ENCODE measurements at regions not wholly inside any gene's neighbourhood (a gene's known extent, or its start where the extent isn't known, plus 50 kb on each side); places are given as distances from the start of the nearest gene placed in this dataset.

GRCh38 chr18:24678626-24679025 lies 218.2 kb downstream of the HRH4 start:
- peak overlapping the region; percentile 71 for H3K4ac ChIP-seq (ENCODE audit: low read depth, low read length)
- no peaks in the 10 kb centered on the region for H4K20me1 ChIP-seq (ENCODE audit: insufficient read depth, low read length)
- no peaks in the 10 kb centered on the region for H3K79me1 ChIP-seq (ENCODE audit: low read depth in 1 of 2, low read length in 2 of 2)
- no peak overlapping the region for H3K56ac ChIP-seq (ENCODE audit: extremely low read depth, insufficient read depth, low read length)
- H3K4me3 ChIP-seq (ENCODE audit: insufficient read depth, low read depth, low read length): no peak overlapping the region
- H4K5ac ChIP-seq (ENCODE audit: low read depth, low read length): no peak overlapping the region
- H3K14ac ChIP-seq (replicated peaks; ENCODE audit: low read depth, low read length): peak overlapping the region; percentile 67
- no peaks in the 10 kb centered on the region; the same call in 1 of the 2 replicates for H3K9me3 ChIP-seq (ENCODE audit: control insufficient read depth, insufficient read depth, low read length)
- peak overlapping the region; percentile 65; the same call in 1 of the 2 replicates for H3K4me2 ChIP-seq (ENCODE audit: low read depth, low read length)
- no peak overlapping the region for H3K9ac ChIP-seq (ENCODE audit: low read depth, low read length)
- peak overlapping the region; percentile 41; the same call in 1 of the 3 replicates for H2BK15ac ChIP-seq (ENCODE audit: low read depth, low read length)
- no TSS peak for BruUV-seq (replicated peaks)
- no peak overlapping the region; the same call in 1 of the 2 replicates for H2AK5ac ChIP-seq (ENCODE audit: low read depth, low read length)
- no peak overlapping the region for H2AK9ac ChIP-seq (replicated peaks; ENCODE audit: low read depth, low read length, poor library complexity)
- no peak overlapping the region for H3K23ac ChIP-seq (ENCODE audit: low read depth, low read length)
- DNase-seq: peak; percentile 73
- H2AFZ ChIP-seq (replicated peaks; ENCODE audit: low read length, poor library complexity): peak overlapping the region; percentile 15
- peak overlapping the region; percentile 73; the same call in 1 of the 2 replicates for H3K18ac ChIP-seq (ENCODE audit: low read depth, low read length)
- POLR2A ChIA-PET (ENCODE audit: unreplicated experiment): interaction anchor here (1.0 kb wide), 1 partner anchor 26 kb away, joined by 3 read pairs; no protein-coding TSS in a partner anchor
- TF ChIP-seq RFX5 (IDR thresholded peaks at IDR 0.05; ENCODE audit: low read depth, low read length) (no peak), USF2 (IDR thresholded peaks at IDR 0.05; ENCODE audit: low read depth, low read length) (no peak), POLR2A (IDR thresholded peaks at IDR 0.05; ENCODE audit: low read depth, low read length) (no peak), SMC3 (IDR thresholded peaks at IDR 0.05; ENCODE audit: low read depth, low read length) (no peak), MAZ (IDR thresholded peaks at IDR 0.05; ENCODE audit: borderline replicate concordance, low read depth, low read length) (no peak), ELK1 (IDR thresholded peaks at IDR 0.05; ENCODE audit: borderline replicate concordance, low read depth, low read length) (no peak), MXI1 (IDR thresholded peaks at IDR 0.05; ENCODE audit: borderline replicate concordance, low read depth, low read length) (0 out of 2 replicates have a peak, but pooled peaks have one; percentile 18), MAFK (IDR thresholded peaks at IDR 0.05; ENCODE audit: low read depth, low read length) (0 out of 2 replicates have a peak, but pooled peaks have one; percentile 10), CEBPB (IDR thresholded peaks at IDR 0.05; ENCODE audit: low read depth, low read length) (no peak), RAD21 (IDR thresholded peaks at IDR 0.05; ENCODE audit: low read length) (no peak), CTCF (conservative IDR thresholded peaks at IDR 0.05; ENCODE audit: low read depth, low read length) (no peak), BHLHE40 (IDR thresholded peaks at IDR 0.05; ENCODE audit: low read depth, low read length) (peak; percentile 31; the same call in 1 of the 2 replicates), CHD1 (IDR thresholded peaks at IDR 0.05; ENCODE audit: low read depth, low read length) (no peak), NFE2L2 (IDR thresholded peaks at IDR 0.05; ENCODE audit: low read depth, low read length) (no peak), RCOR1 (IDR thresholded peaks at IDR 0.05; ENCODE audit: insufficient replicate concordance, low read length) (no peak), FOS (IDR thresholded peaks at IDR 0.05; ENCODE audit: low read depth, low read length) (no peak)
- CTCF ChIA-PET: interaction anchor here (0.9 to 1.0 kb wide), 2 partner anchors 27 to 42 kb away, joined by 5 to 6 read pairs; no protein-coding TSS in a partner anchor
- no peaks in the 10 kb centered on the region for H3K36me3 ChIP-seq (ENCODE audit: control insufficient read depth, insufficient read depth, low read length)
- in situ Hi-C loops (cut with MboI; ENCODE audit: low sequenced_read_pairs) (no loop called here), intact Hi-C loops (cut with micrococcal nuclease) (loop anchor here (10.0 kb wide), 1 partner anchor 186 kb away; no protein-coding TSS in a partner anchor), dilution Hi-C loops (cut with HindIII; ENCODE audit: low sequenced_read_pairs, unreplicated experiment) (no loop called here)
- peak overlapping the region; percentile 16 for H2BK5ac ChIP-seq (ENCODE audit: low read depth, low read length, poor library complexity, severe bottlenecking)
- 40% methylated on average over 1 of the region's 3 CpGs; no CpG with 5 or more reads in 1 of the 2 experiments for WGBS, 2 experiments (ENCODE audit: extremely low coverage in 2 of 2, insufficient read length in 1 of 2)
- H2BK120ac ChIP-seq (ENCODE audit: low read depth, low read length): peak overlapping the region; percentile 71
- H2BK20ac ChIP-seq (ENCODE audit: low read depth, low read length): peak overlapping the region; percentile 88
- H4K8ac ChIP-seq (ENCODE audit: low read depth in 2 of 2, low read length in 2 of 2): peak overlapping the region in 1 of 2 experiments; percentile 55; a peak in 1 of 4 replicates
- peaks cover 11% of the 10 kb centered on the region for H3K9me1 ChIP-seq (ENCODE audit: insufficient read depth, low read length)
- peak overlapping the region; percentile 22; the same call in 1 of the 2 replicates for H4K91ac ChIP-seq (ENCODE audit: insufficient read depth, low read depth, low read length)
- H3K27me3 ChIP-seq (ENCODE audit: control insufficient read depth, insufficient read depth, low read length): no peaks in the 10 kb centered on the region
- peak; percentile 58 for ATAC-seq (ENCODE audit: low read depth)
- peaks cover 8% of the 10 kb centered on the region for H3K4me1 ChIP-seq (ENCODE audit: control insufficient read depth, insufficient read depth, low read length)
- H3K27ac ChIP-seq (ENCODE audit: insufficient read depth, low read length): no peak overlapping the region
